OCI-LY1 (cell line): ENCODE measurements at regions not wholly inside any gene's neighbourhood (a gene's known extent, or its start where the extent isn't known, plus 50 kb on each side); places are given as distances from the start of the nearest gene placed in this dataset.
A peak's percentile ranks its signal among the peaks of the same experiment; 100 is the strongest.

Experiments used
- H2AFZ ChIP-seq: fragments of 200-600 bp; sonication (generic), shearing (Covaris generic); 2 replicates; pipeline ENCODE4 v1.6.0; 2014; ENCODE audit warnings: antibody characterized with exemption, mild to moderate bottlenecking, low read length
- H3F3A ChIP-seq: fragments of 200-600 bp; sonication (generic), shearing (Covaris generic); 2 replicates; pipeline ENCODE4 v1.6.0; 2014; ENCODE audit warnings: mild to moderate bottlenecking, antibody characterized with exemption, low read length, moderate library complexity; ENCODE audit not compliant: insufficient read depth
- H3K27ac ChIP-seq: fragments of 200-600 bp; sonication (generic); 2 replicates; pipeline ENCODE4 v1.5.1; 2014; ENCODE audit warnings: low read length, mixed run types, mild to moderate bottlenecking, low read depth; ENCODE audit not compliant: poor library complexity, severe bottlenecking
- H3K27me3 ChIP-seq: fragments of 200-600 bp; sonication (generic); 2 replicates; pipeline ENCODE4 v1.6.0; 2014; ENCODE audit warnings: antibody characterized with exemption, mild to moderate bottlenecking, low read length, moderate library complexity; ENCODE audit not compliant: insufficient read depth
- H3K36me3 ChIP-seq: fragments of 200-600 bp; sonication (generic); 2 replicates; pipeline ENCODE4 v1.6.1; 2014; ENCODE audit warnings: mild to moderate bottlenecking, antibody characterized with exemption, low read length, moderate library complexity, mixed read lengths; ENCODE audit not compliant: insufficient read depth
- H3K4me1 ChIP-seq: fragments of 200-600 bp; sonication (generic); 2 replicates; pipeline ENCODE4 v1.5.1; 2014; ENCODE audit warnings: mild to moderate bottlenecking, low read length, moderate library complexity; ENCODE audit not compliant: insufficient read depth, severe bottlenecking
- H3K4me2 ChIP-seq: fragments of 200-600 bp; sonication (generic), shearing (Covaris generic); 2 replicates; pipeline ENCODE4 v1.6.1; 2014; ENCODE audit warnings: low read length
- H3K4me3 ChIP-seq: fragments of 200-600 bp; sonication (generic); 2 replicates; pipeline ENCODE4 v1.5.1; 2014; ENCODE audit warnings: low read length, low read depth, mild to moderate bottlenecking, mixed read lengths; ENCODE audit not compliant: poor library complexity, severe bottlenecking
- H3K79me2 ChIP-seq: fragments of 200-600 bp; shearing (Covaris generic); 2 replicates; pipeline ENCODE4 v1.6.1; 2016; ENCODE audit warnings: mixed run types, low read length, mixed read lengths; ENCODE audit not compliant: insufficient read depth
- H3K9ac ChIP-seq: fragments of 200-600 bp; sonication (generic), shearing (Covaris generic); 2 replicates; pipeline ENCODE4 v1.6.1; 2014; ENCODE audit warnings: mild to moderate bottlenecking, low read length, mixed read lengths
- H3K9me2 ChIP-seq: fragments of 200-600 bp; sonication (generic), shearing (Covaris generic); 2 replicates; pipeline ENCODE4 v1.6.1; 2014; ENCODE audit warnings: low read depth, mild to moderate bottlenecking, low read length, mixed read lengths
- H3K9me3 ChIP-seq: fragments of 200-600 bp; shearing (Covaris generic); 2 replicates; pipeline ENCODE4 v1.6.1; 2014; ENCODE audit warnings: low read length, mixed read lengths
- H4K20me1 ChIP-seq: fragments of 200-600 bp; sonication (generic), shearing (Covaris generic); 2 replicates; pipeline ENCODE4 v1.6.0; 2016; ENCODE audit warnings: mild to moderate bottlenecking, low read length; ENCODE audit not compliant: insufficient read depth
- EZH2 ChIP-seq: fragments of 200-600 bp; sonication (generic), shearing (Covaris generic); IDR thresholded peaks from 2 replicates; pipeline ENCODE4 v1.8.0; 2017; ENCODE audit warnings: borderline replicate concordance, mixed run types, mild to moderate bottlenecking, antibody characterized with exemption, low read length, moderate library complexity, mixed read lengths
- TF ChIP-seq, protein P1 (sequence below): fragments of 200-600 bp; sonication (generic), shearing (Covaris generic); IDR thresholded peaks from 2 replicates; pipeline ENCODE4 v1.5.1; 2017; ENCODE audit warnings: mild to moderate bottlenecking, antibody characterized with exemption, low read length, moderate library complexity, mixed read lengths

DNA sequence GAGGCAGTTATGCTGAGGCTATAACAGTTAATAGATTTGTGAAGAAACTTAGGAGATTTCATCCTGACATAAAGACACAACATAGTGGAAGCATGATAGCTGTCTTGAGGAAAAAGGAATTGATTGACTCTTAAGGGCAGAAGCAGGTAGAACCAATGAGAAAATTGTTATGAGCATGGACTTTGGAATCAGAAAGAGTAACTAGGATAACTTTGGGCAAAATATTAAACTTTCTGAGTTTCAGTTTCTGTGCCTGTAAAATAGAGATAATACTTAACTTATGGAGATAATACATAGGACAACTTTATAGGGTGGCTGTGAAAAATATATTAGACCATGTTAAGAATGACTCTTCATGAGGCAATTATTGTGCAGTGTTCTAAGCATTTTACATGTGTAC, 696.5 kb downstream of the CDH11 start:
- Histone ChIP-seq H3K9me2 (no peaks in the 10 kb centered on the region), H3K27ac (no peak overlapping the region), H3F3A (no peaks in the 10 kb centered on the region), H3K36me3 (peaks cover 7% of the 10 kb centered on the region; the same call in 1 of the 2 replicates), H3K27me3 (no peaks in the 10 kb centered on the region), H3K9me3 (peaks cover 16% of the 10 kb centered on the region; the same call in 1 of the 2 replicates), H3K4me3 (no peak overlapping the region), H3K79me2 (no peaks in the 10 kb centered on the region), H2AFZ (0 out of 2 replicates have a peak overlapping the region, but pooled peaks have one; percentile 51), H4K20me1 (no peaks in the 10 kb centered on the region), H3K4me1 (peaks cover 13% of the 10 kb centered on the region), H3K4me2 (no peak overlapping the region), H3K9ac (no peak overlapping the region)
- TF ChIP-seq, protein P1, sequence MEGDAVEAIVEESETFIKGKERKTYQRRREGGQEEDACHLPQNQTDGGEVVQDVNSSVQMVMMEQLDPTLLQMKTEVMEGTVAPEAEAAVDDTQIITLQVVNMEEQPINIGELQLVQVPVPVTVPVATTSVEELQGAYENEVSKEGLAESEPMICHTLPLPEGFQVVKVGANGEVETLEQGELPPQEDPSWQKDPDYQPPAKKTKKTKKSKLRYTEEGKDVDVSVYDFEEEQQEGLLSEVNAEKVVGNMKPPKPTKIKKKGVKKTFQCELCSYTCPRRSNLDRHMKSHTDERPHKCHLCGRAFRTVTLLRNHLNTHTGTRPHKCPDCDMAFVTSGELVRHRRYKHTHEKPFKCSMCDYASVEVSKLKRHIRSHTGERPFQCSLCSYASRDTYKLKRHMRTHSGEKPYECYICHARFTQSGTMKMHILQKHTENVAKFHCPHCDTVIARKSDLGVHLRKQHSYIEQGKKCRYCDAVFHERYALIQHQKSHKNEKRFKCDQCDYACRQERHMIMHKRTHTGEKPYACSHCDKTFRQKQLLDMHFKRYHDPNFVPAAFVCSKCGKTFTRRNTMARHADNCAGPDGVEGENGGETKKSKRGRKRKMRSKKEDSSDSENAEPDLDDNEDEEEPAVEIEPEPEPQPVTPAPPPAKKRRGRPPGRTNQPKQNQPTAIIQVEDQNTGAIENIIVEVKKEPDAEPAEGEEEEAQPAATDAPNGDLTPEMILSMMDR, result no peak
- no peak for TF ChIP-seq EZH2

DNA sequence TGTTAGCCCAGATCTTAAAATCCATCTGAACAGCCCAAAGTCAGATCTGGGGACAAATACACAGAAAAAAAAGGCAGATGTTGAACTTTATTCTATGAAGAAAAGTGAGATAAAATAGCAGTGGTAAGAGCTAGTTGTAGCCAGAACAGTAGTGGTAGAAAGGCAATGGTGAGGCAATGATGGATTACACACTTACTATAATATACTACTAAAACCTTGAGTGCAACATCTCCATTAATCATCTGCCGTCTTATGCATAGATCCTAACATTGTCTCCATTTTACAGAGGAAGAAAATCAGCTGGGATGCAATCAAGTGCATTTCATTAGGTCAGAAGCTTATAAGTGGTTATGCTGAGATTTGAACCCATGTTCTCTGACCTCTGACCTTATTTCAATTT, 699.6 kb downstream of the CDH11 start:
- Histone ChIP-seq H3K4me2 (no peak overlapping the region), H3K27me3 (no peaks in the 10 kb centered on the region), H3K27ac (no peak overlapping the region), H3K4me3 (no peak overlapping the region), H3F3A (no peaks in the 10 kb centered on the region), H3K9me3 (peaks cover 25% of the 10 kb centered on the region), H4K20me1 (no peaks in the 10 kb centered on the region), H3K4me1 (no peaks in the 10 kb centered on the region), H3K79me2 (no peaks in the 10 kb centered on the region), H3K9ac (no peak overlapping the region), H3K9me2 (no peaks in the 10 kb centered on the region), H2AFZ (no peak overlapping the region), H3K36me3 (peaks cover 13% of the 10 kb centered on the region; the same call in 1 of the 2 replicates)
- TF ChIP-seq, protein P1, result no peak

DNA sequence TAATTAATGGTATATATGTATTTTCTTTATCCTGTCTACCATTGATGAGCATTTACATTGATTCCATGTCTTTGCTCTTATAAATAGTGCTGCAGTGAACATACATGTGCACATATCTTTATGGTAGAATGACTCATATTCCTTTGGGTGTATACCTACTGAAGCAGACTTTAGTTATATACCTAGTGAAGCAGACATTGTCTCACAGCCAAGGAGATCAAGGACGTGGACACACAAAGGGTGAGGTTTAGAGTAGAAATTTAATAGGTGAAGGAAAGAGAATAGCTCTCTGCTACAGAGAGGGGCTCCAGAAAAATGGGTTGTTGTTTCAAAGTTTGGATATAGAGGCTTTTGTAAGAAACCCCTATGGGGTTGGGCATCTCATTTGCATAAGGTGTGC, 700.3 kb downstream of the CDH11 start:
- no peak overlapping the region for H2AFZ ChIP-seq
- no peak overlapping the region for H3K9ac ChIP-seq
- H3K9me2 ChIP-seq, result no peaks in the 10 kb centered on the region
- no peak overlapping the region for H3K4me3 ChIP-seq
- no peaks in the 10 kb centered on the region for H4K20me1 ChIP-seq
- peaks cover 13% of the 10 kb centered on the region; the same call in 1 of the 2 replicates for H3K36me3 ChIP-seq
- no peak for TF ChIP-seq EZH2
- TF ChIP-seq, protein P1, result no peak
- peaks cover 29% of the 10 kb centered on the region for H3K9me3 ChIP-seq
- H3K4me2 ChIP-seq, result no peak overlapping the region
- peaks cover 5% of the 10 kb centered on the region for H3K4me1 ChIP-seq
- H3K79me2 ChIP-seq, result no peaks in the 10 kb centered on the region
- no peaks in the 10 kb centered on the region for H3F3A ChIP-seq
- no peak overlapping the region for H3K27ac ChIP-seq
- H3K27me3 ChIP-seq, result no peaks in the 10 kb centered on the region
